ENCODE measurements at regions not wholly inside any gene's neighbourhood (a gene's known extent, or its start where the extent isn't known, plus 50 kb on each side); places are given as distances from the start of the nearest gene placed in this dataset.

GRCh38 chr12:81866081-81866480, 106.9 kb upstream of the PPFIA2 start:
- no peak overlapping the region for H3K4me3 ChIP-seq (ENCODE audit: low read depth in 2 of 2, low read length in 1 of 2)
- no peaks in the 10 kb centered on the region for H3K4me1 ChIP-seq (ENCODE audit: control insufficient read depth in 1 of 2, insufficient read depth in 2 of 2, low read depth in 1 of 2, low read length in 1 of 2)
- CTCF ChIA-PET, result interaction anchor here (1.3 kb wide), 1 partner anchor 16 kb away, joined by 3 read pairs; no protein-coding TSS in a partner anchor
- TF ChIP-seq MEF2A (IDR thresholded peaks at IDR 0.05; ENCODE audit: borderline replicate concordance, low read depth) (no peak), ELF1 (IDR thresholded peaks at IDR 0.05) (no peak), EP300 (IDR thresholded peaks at IDR 0.05; ENCODE audit: borderline replicate concordance in 1 of 2, low read depth in 1 of 2, low read length in 1 of 2) (no peak), SIN3A (IDR thresholded peaks at IDR 0.05; ENCODE audit: borderline replicate concordance, low read depth, low read length) (no peak), SMC3 (IDR thresholded peaks at IDR 0.05; ENCODE audit: low read depth, low read length) (no peak), FOXJ3 (CRISPR knock-in tag; IDR thresholded peaks at IDR 0.05) (no peak), REST (IDR thresholded peaks at IDR 0.05; ENCODE audit: low read depth, low read length) (no peak), EZH2phosphoT487 (IDR thresholded peaks at IDR 0.05; ENCODE audit: borderline replicate concordance, low read depth) (no peak), USF2 (IDR thresholded peaks at IDR 0.05; ENCODE audit: borderline replicate concordance, low read depth, low read length) (no peak), TCF12 (IDR thresholded peaks at IDR 0.05) (no peak), NRF1 (IDR thresholded peaks at IDR 0.05; ENCODE audit: low read depth, low read length) (no peak), TAF1 (IDR thresholded peaks at IDR 0.05; ENCODE audit: borderline replicate concordance, low read depth, low read length) (no peak), POLR2AphosphoS5 (IDR thresholded peaks at IDR 0.05; ENCODE audit: low read depth, low read length) (no peak), JUND (IDR thresholded peaks at IDR 0.05) (no peak), TEAD4 (IDR thresholded peaks at IDR 0.05; ENCODE audit: borderline replicate concordance, insufficient read depth) (no peak), YY1 (IDR thresholded peaks at IDR 0.05; ENCODE audit: low read depth) (no peak), RAD21 (IDR thresholded peaks at IDR 0.05; ENCODE audit: low read length) (no peak)
- TF ChIP-seq, protein P1, sequence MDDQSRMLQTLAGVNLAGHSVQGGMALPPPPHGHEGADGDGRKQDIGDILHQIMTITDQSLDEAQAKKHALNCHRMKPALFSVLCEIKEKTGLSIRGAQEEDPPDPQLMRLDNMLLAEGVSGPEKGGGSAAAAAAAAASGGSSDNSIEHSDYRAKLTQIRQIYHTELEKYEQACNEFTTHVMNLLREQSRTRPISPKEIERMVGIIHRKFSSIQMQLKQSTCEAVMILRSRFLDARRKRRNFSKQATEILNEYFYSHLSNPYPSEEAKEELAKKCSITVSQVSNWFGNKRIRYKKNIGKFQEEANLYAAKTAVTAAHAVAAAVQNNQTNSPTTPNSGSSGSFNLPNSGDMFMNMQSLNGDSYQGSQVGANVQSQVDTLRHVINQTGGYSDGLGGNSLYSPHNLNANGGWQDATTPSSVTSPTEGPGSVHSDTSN (IDR thresholded peaks at IDR 0.05), result no peak
- TF ChIP-seq, protein P2, sequence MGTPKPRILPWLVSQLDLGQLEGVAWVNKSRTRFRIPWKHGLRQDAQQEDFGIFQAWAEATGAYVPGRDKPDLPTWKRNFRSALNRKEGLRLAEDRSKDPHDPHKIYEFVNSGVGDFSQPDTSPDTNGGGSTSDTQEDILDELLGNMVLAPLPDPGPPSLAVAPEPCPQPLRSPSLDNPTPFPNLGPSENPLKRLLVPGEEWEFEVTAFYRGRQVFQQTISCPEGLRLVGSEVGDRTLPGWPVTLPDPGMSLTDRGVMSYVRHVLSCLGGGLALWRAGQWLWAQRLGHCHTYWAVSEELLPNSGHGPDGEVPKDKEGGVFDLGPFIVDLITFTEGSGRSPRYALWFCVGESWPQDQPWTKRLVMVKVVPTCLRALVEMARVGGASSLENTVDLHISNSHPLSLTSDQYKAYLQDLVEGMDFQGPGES (IDR thresholded peaks at IDR 0.05; ENCODE audit: low read depth, low read length), result no peak
- TF ChIP-seq, protein P3, sequence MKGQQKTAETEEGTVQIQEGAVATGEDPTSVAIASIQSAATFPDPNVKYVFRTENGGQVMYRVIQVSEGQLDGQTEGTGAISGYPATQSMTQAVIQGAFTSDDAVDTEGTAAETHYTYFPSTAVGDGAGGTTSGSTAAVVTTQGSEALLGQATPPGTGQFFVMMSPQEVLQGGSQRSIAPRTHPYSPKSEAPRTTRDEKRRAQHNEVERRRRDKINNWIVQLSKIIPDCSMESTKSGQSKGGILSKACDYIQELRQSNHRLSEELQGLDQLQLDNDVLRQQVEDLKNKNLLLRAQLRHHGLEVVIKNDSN (IDR thresholded peaks at IDR 0.05; ENCODE audit: borderline replicate concordance, low read depth), result no peak
- H3K27me3 ChIP-seq (ENCODE audit: insufficient read depth), result no peaks in the 10 kb centered on the region
- no peak overlapping the region for H3K27ac ChIP-seq (ENCODE audit: low read depth in 2 of 2, low read length in 1 of 2)
- no peak overlapping the region for H2AFZ ChIP-seq (ENCODE audit: low read depth)
- POLR2A ChIA-PET, result no interaction called here
- DNase-seq, result no peak
- H3K9me3 ChIP-seq, result no peaks in the 10 kb centered on the region
- no peaks in the 10 kb centered on the region for H4K20me1 ChIP-seq (ENCODE audit: insufficient read depth)
- H3K79me2 ChIP-seq (ENCODE audit: insufficient read depth), result no peaks in the 10 kb centered on the region
- H3F3A ChIP-seq (replicated peaks; ENCODE audit: insufficient read depth), result no peaks in the 10 kb centered on the region
- no peaks in the 10 kb centered on the region for H3K36me3 ChIP-seq (replicated peaks in 1 of 2; ENCODE audit: control insufficient read depth in 1 of 2, insufficient read depth in 2 of 2, low read length in 1 of 2)
- WGBS (ENCODE audit: low lambda C conversion rate), result 9% methylated on average over 1 of the region's 1 CpG
- no peak overlapping the region for H3K9ac ChIP-seq
- no peak overlapping the region for H3K4me2 ChIP-seq
- no peaks in the 10 kb centered on the region for H3K9me2 ChIP-seq
